ENCODE measurements at regions not wholly inside any gene's neighbourhood (a gene's known extent, or its start where the extent isn't known, plus 50 kb on each side); places are given as distances from the start of the nearest gene placed in this dataset.

DNA sequence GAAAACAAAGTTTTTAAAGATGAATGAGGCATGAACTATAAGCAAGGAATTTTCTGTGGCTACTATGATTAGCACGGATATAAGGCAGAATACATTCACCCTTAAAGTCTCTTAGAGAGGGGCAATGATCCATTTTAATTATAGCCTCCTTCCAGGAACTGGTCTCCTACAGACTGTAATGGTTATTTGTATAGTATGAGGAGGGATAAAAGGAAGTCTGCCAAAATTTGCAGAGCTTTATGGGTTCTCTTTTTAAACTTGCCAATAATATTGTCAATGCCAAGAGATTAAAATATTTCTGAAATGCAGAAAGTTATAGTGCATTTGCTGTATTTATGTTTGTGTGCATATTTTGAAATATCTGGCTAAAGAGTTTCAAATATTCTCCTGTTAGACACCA lies 271.4 kb upstream of the LUZP2 start:
- TF ChIP-seq, protein P1, sequence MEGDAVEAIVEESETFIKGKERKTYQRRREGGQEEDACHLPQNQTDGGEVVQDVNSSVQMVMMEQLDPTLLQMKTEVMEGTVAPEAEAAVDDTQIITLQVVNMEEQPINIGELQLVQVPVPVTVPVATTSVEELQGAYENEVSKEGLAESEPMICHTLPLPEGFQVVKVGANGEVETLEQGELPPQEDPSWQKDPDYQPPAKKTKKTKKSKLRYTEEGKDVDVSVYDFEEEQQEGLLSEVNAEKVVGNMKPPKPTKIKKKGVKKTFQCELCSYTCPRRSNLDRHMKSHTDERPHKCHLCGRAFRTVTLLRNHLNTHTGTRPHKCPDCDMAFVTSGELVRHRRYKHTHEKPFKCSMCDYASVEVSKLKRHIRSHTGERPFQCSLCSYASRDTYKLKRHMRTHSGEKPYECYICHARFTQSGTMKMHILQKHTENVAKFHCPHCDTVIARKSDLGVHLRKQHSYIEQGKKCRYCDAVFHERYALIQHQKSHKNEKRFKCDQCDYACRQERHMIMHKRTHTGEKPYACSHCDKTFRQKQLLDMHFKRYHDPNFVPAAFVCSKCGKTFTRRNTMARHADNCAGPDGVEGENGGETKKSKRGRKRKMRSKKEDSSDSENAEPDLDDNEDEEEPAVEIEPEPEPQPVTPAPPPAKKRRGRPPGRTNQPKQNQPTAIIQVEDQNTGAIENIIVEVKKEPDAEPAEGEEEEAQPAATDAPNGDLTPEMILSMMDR (IDR thresholded peaks at IDR 0.05): no peak
- TF ChIP-seq POLR2A (IDR thresholded peaks at IDR 0.05): no peak

All from esophagus squamous epithelium (tissue), 4 donors.